ENCODE measurements at regions not wholly inside any gene's neighbourhood (a gene's known extent, or its start where the extent isn't known, plus 50 kb on each side); places are given as distances from the start of the nearest gene placed in this dataset.

DNA sequence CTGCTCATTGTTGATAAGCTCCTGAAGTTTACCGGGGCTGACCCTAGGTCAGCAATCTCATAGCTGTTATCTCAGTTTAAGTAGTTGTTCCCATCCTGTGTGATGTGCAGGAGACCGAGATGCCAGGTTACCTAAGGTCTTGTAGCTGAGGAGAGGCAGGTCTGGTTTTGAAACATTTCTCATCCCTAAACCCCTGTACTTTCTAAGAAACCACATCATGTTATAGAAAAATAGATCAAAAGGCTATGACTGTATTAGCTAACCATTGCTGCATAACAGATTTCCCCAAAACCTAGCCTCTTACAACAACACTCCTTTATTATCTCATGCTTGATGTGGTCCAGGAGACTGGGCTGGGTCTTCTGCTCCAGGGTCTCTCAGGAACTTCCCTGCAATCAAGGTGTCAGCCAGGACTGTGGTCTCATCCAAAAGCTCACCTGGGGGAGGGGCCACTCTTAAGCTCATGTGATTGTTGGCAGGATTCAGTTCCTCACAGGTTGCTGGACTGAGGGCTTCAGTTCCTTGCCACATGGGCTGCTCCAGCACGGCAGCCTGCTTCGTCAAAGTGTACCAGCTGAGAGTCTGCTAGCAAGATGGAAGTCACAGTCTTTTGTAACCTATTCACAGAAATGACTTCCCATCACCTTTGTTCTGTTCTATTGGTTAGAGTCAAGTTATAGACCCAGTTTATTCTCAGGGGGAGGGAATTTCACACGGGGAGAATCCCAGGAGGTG lies 60.9 kb upstream of the CLCN4 start:
- WGBS = 94% methylated on average over 4 of the region's 5 CpGs
- no peak for TF ChIP-seq EP300 (IDR thresholded peaks at IDR 0.05)
- TF ChIP-seq POLR2AphosphoS5 (IDR thresholded peaks at IDR 0.05) = no peak
- TF ChIP-seq POLR2A (IDR thresholded peaks at IDR 0.05; ENCODE audit: low read depth) = no peak
- no peak for TF ChIP-seq CTCF (IDR thresholded peaks at IDR 0.05)
- intact Hi-C loops (cut with DNase I) = no loop called here

GRCh38 chrX:10098270-10098713 lies 58.5 kb upstream of the CLCN4 start:
- peaks cover 0 to 38% (median 11%) of the 10 kb centered on the region in 4 donors for H3K36me3 ChIP-seq
- H3K9me3 ChIP-seq = no peaks in the 10 kb centered on the region
- H3K27ac ChIP-seq (replicated peaks in 1 of 4) = peak overlapping the region; percentile 73 to 80 (median 74)
- DNase-seq (ENCODE audit: extremely low spot score) = no peak
- H3K27me3 ChIP-seq = no peaks in the 10 kb centered on the region
- TF ChIP-seq CTCF (IDR thresholded peaks at IDR 0.05) (no peak), EP300 (IDR thresholded peaks at IDR 0.05) (no peak), POLR2A (IDR thresholded peaks at IDR 0.05; ENCODE audit: low read depth) (no peak), POLR2AphosphoS5 (IDR thresholded peaks at IDR 0.05) (no peak)
- H3K4me1 ChIP-seq = peaks cover 0 to 48% (median 40%) of the 10 kb centered on the region in 4 donors
- peak overlapping the region; percentile 21 to 36 (median 24) for H3K4me3 ChIP-seq
- WGBS = 53% methylated on average over 10 of the region's 10 CpGs
- intact Hi-C loops (cut with DNase I) = no loop called here

More for the DNA sequence above, 60.9 kb upstream of the CLCN4 start:
- Histone ChIP-seq H3K27me3 (no peaks in the 10 kb centered on the region), H3K4me3 (no peak overlapping the region), H3K27ac (replicated peaks in 1 of 4) (no peak overlapping the region), H3K4me1 (peaks cover 0 to 34% (median 32%) of the 10 kb centered on the region in 4 donors), H3K9me3 (no peaks in the 10 kb centered on the region), H3K36me3 (peaks cover 10 to 54% (median 28%) of the 10 kb centered on the region in 4 donors)
- DNase-seq (ENCODE audit: extremely low spot score) = no peak

GRCh38 chrX:10099411-10099810 lies 57.4 kb upstream of the CLCN4 start:
- Histone ChIP-seq H3K27ac (replicated peaks in 1 of 4) (peak overlapping the region; percentile 73 to 80 (median 74)), H3K9me3 (no peaks in the 10 kb centered on the region), H3K27me3 (no peaks in the 10 kb centered on the region), H3K36me3 (peaks cover 0 to 30% (median 11%) of the 10 kb centered on the region in 4 donors), H3K4me3 (no peak overlapping the region), H3K4me1 (peaks cover 0 to 48% (median 39%) of the 10 kb centered on the region in 4 donors)
- TF ChIP-seq POLR2A (IDR thresholded peaks at IDR 0.05; ENCODE audit: low read depth) = no peak
- no peak for TF ChIP-seq CTCF (IDR thresholded peaks at IDR 0.05)
- no peak for TF ChIP-seq POLR2AphosphoS5 (IDR thresholded peaks at IDR 0.05)
- no peak for TF ChIP-seq EP300 (IDR thresholded peaks at IDR 0.05)
- no peak for DNase-seq (ENCODE audit: extremely low spot score)
- intact Hi-C loops (cut with DNase I) = no loop called here
- WGBS = 37% methylated on average over 5 of the region's 5 CpGs

DNA sequence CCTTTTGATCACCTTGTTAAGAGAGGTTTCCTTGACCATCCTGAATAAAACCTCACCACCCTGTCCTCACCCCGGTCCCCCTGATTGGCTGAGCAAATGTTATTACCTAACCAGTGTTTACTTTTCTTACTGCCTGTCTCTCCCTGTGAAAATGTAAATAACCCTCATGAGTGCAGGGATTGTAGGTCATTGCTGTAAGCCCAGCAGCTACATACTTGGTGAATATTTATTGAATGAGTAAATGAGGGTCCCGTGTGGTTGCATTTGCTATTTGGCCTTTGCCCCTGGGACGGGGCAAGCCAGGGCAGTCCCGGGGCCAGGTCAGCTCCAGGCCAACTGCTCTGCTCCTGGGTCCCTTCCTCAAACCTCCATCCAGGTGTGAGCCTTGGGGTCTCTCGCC lies 55.5 kb upstream of the CLCN4 start:
- H3K27me3 ChIP-seq = no peaks in the 10 kb centered on the region
- peaks cover 0 to 67% (median 52%) of the 10 kb centered on the region in 4 donors for H3K4me1 ChIP-seq
- peak overlapping the region; percentile 73 to 80 (median 74) for H3K27ac ChIP-seq (replicated peaks in 1 of 4)
- intact Hi-C loops (cut with DNase I) = no loop called here
- no peak overlapping the region for H3K4me3 ChIP-seq
- no peak for DNase-seq (ENCODE audit: extremely low spot score)
- TF ChIP-seq POLR2AphosphoS5 (IDR thresholded peaks at IDR 0.05) = no peak
- TF ChIP-seq EP300 (IDR thresholded peaks at IDR 0.05) = no peak
- TF ChIP-seq CTCF (IDR thresholded peaks at IDR 0.05) = no peak
- no peak for TF ChIP-seq POLR2A (IDR thresholded peaks at IDR 0.05; ENCODE audit: low read depth)
- peaks cover 0 to 22% (median 6%) of the 10 kb centered on the region in 4 donors for H3K36me3 ChIP-seq
- 80% methylated on average over 5 of the region's 5 CpGs for WGBS
- no peaks in the 10 kb centered on the region for H3K9me3 ChIP-seq

Measured in esophagus muscularis mucosa (tissue), 4 donors.